GM12873 (cell line): ENCODE measurements at regions not wholly inside any gene's neighbourhood (a gene's known extent, or its start where the extent isn't known, plus 50 kb on each side); places are given as distances from the start of the nearest gene placed in this dataset.

Source experiments
- CTCF ChIP-seq: IDR thresholded peaks from 2 replicates; pipeline ENCODE4 v1.5.1; 2012; ENCODE audit warnings: low read depth, mild to moderate bottlenecking, moderate library complexity, low read length, control low read depth; ENCODE audit not compliant: insufficient read depth; ENCODE audit errors: missing control alignments

GRCh38 chr12:59928416-59928815 lies 332.6 kb downstream of the SLC16A7 start:
- TF ChIP-seq CTCF = no peak

GRCh38 chr12:59929110-59929509 lies 333.3 kb downstream of the SLC16A7 start:
- no peak for TF ChIP-seq CTCF

- no peak for TF ChIP-seq CTCF
Measured at GRCh38 chr12:59934486-59934885, 338.7 kb downstream of the SLC16A7 start.

GRCh38 chr12:59936534-59936933 lies 340.7 kb downstream of the SLC16A7 start:
- no peak for TF ChIP-seq CTCF

- TF ChIP-seq CTCF = no peak
Measured at GRCh38 chr12:59937148-59937547, 341.3 kb downstream of the SLC16A7 start.

GRCh38 chr12:59938190-59938962 lies 342.5 kb downstream of the SLC16A7 start:
- no peak for TF ChIP-seq CTCF

GRCh38 chr12:59940631-59941342 lies 345.0 kb downstream of the SLC16A7 start:
- no peak for TF ChIP-seq CTCF
